HCT116 (cell line): ENCODE measurements at regions not wholly inside any gene's neighbourhood (a gene's known extent, or its start where the extent isn't known, plus 50 kb on each side); places are given as distances from the start of the nearest gene placed in this dataset.

Experiments used
- ATAC-seq: fragments of 200-7000 bp; cut with Tn5 transposase; 2 replicates; pipeline ENCODE4 v1.9.1; 2020; ENCODE audit warnings: mild to moderate bottlenecking, moderate library complexity
- BruUV-seq: library from RNA; stranded (reverse); fragments of 400-500 nt; replicated peaks from 2 replicates; lab custom pipeline; 2021; lab: Mats Ljungman, UMichigan
- CTCF ChIA-PET: fragments of 300-600 bp; sonication (Branson Sonifier 250); formaldehyde crosslinking; loops from one replicate; lab custom pipeline; 2021; ENCODE audit warnings: antibody characterized with exemption; lab: Charles Lee
- POLR2A ChIA-PET: fragments of 300-600, 350-600 bp; sonication (Branson Sonifier 250); formaldehyde crosslinking; loops from one replicate; lab custom pipeline; 2021; ENCODE audit warnings: antibody characterized with exemption; lab: Charles Lee
- RAD21 ChIA-PET, 2 experiments: fragments of 300-600 bp; sonication (Branson Sonifier 250); formaldehyde crosslinking; loops; one replicate each; lab custom pipeline; 2023; ENCODE audit warnings: low total read pairs in 2 of 2; ENCODE audit not compliant: uncharacterized antibody in 2 of 2, unreplicated experiment in 2 of 2, low non-redundant PET in 1 of 2; lab: Charles Lee
- DNase-seq: peaks from one replicate; pipeline ENCODE4 v3.0.0-alpha.2; 2010; ENCODE audit warnings: low read depth, low spot score
- H2AFZ ChIP-seq: fragments of 200-600 bp; shearing (Covaris generic), sonication (generic); 2 replicates; pipeline ENCODE4 v1.6.1; 2017; ENCODE audit warnings: low read depth, mixed run types, mixed read lengths, antibody characterized with exemption, low read length; ENCODE audit not compliant: poor library complexity, severe bottlenecking
- H3K27ac ChIP-seq: 2 replicates; pipeline ENCODE4 v1.5.1; 2012; ENCODE audit warnings: low read depth, low read length
- H3K27me3 ChIP-seq: fragments of 200-600 bp; sonication (generic); 2 replicates; pipeline ENCODE4 v1.6.1; 2016; ENCODE audit warnings: mixed run types, low read length, mixed read lengths; ENCODE audit not compliant: insufficient read depth
- H3K36me3 ChIP-seq, 2 experiments: fragments of 200-500 bp in 1 of 2; fragments of 200-600 bp in 1 of 2; sonication (Bioruptor generic) in 1 of 2; sonication (generic) in 1 of 2; 2 replicates each; pipeline versions ENCODE4 v1.5.1 to v1.6.1; 2014 to 2016; ENCODE audit warnings: low read length in 2 of 2, inconsistent platforms in 1 of 2, mixed read lengths in 1 of 2, mixed run types in 1 of 2; ENCODE audit not compliant: insufficient read depth in 2 of 2, control insufficient read depth in 1 of 2
- H3K4me1 ChIP-seq, 2 experiments: fragments of 200-600 bp in 1 of 2; sonication (generic) in 1 of 2; 2 replicates each; pipeline versions ENCODE4 v1.5.1 to v1.6.1; 2012 to 2017; ENCODE audit warnings: low read length in 2 of 2, inconsistent platforms in 1 of 2, mild to moderate bottlenecking in 1 of 2, mixed read lengths in 1 of 2, mixed run types in 1 of 2, moderate library complexity in 1 of 2; ENCODE audit not compliant: insufficient read depth in 2 of 2, control insufficient read depth in 1 of 2
- H3K4me2 ChIP-seq: fragments of 200-600 bp; sonication (generic); 2 replicates; pipeline ENCODE4 v1.6.1; 2017; ENCODE audit warnings: mixed run types, low read length, mixed read lengths
- H3K4me3 ChIP-seq, 2 experiments: fragments of 200-600 bp in 1 of 2; sonication (generic) in 1 of 2; replicated peaks in 1 of 2; 2 replicates each; pipeline ENCODE4 v1.5.1; 2011 to 2016; ENCODE audit warnings: low read length in 2 of 2, control low read depth in 1 of 2, low read depth in 1 of 2, mild to moderate bottlenecking in 1 of 2, mixed read lengths in 1 of 2, mixed run types in 1 of 2
- H3K79me2 ChIP-seq: fragments of 200-600 bp; sonication (generic); 2 replicates; pipeline ENCODE4 v1.6.1; 2017; ENCODE audit warnings: mild to moderate bottlenecking, mixed run types, low read length, moderate library complexity, mixed read lengths; ENCODE audit not compliant: insufficient read depth
- H3K9ac ChIP-seq: fragments of 200-600 bp; sonication (generic); 2 replicates; pipeline ENCODE4 v1.6.1; 2016; ENCODE audit warnings: low read length, mixed read lengths
- H3K9me2 ChIP-seq: fragments of 200-600 bp; sonication (generic), shearing (Covaris generic); 2 replicates; pipeline ENCODE4 v1.6.1; 2017; ENCODE audit warnings: mixed run types, mild to moderate bottlenecking, moderate library complexity; ENCODE audit not compliant: insufficient read depth
- H3K9me3 ChIP-seq, 2 experiments: fragments of 200-500 bp in 1 of 2; fragments of 200-600 bp in 1 of 2; sonication (Bioruptor generic) in 1 of 2; sonication (generic) in 1 of 2; 2 replicates each; pipeline ENCODE4 v1.6.1; 2014 to 2017; ENCODE audit warnings: low read length in 2 of 2, mixed read lengths in 2 of 2, inconsistent platforms in 1 of 2, low read depth in 1 of 2, mild to moderate bottlenecking in 1 of 2, mixed run types in 1 of 2, moderate library complexity in 1 of 2; ENCODE audit not compliant: control insufficient read depth in 1 of 2, insufficient read depth in 1 of 2
- H4K20me1 ChIP-seq: fragments of 200-600 bp; sonication (generic), shearing (Covaris generic); 2 replicates; pipeline ENCODE4 v1.6.1; 2017; ENCODE audit warnings: mixed run types, mild to moderate bottlenecking, moderate library complexity; ENCODE audit not compliant: insufficient read depth
- CBX3 ChIP-seq: IDR thresholded peaks from 2 replicates; pipeline ENCODE4 v1.6.1; 2012; ENCODE audit warnings: low read depth
- CEBPB ChIP-seq: IDR thresholded peaks from 2 replicates; pipeline ENCODE4 v1.6.1; 2012; ENCODE audit warnings: low read depth
- ELF1 ChIP-seq: IDR thresholded peaks from 2 replicates; pipeline ENCODE4 v1.6.1; 2012; ENCODE audit warnings: low read depth, borderline replicate concordance
- EZH2 ChIP-seq: fragments of 200-600 bp; sonication (generic); IDR thresholded peaks from 2 replicates; pipeline ENCODE4 v1.6.1; 2017; ENCODE audit warnings: antibody characterized with exemption, mixed run types
- EZH2phosphoT487 ChIP-seq: fragments of 200-600 bp; IDR thresholded peaks from 2 replicates; pipeline ENCODE4 v1.6.1; 2018; ENCODE audit warnings: antibody characterized with exemption, borderline replicate concordance
- POLR2AphosphoS5 ChIP-seq: IDR thresholded peaks from 2 replicates; pipeline ENCODE4 v1.6.1; 2011; ENCODE audit warnings: mild to moderate bottlenecking, low read depth, low read length, moderate library complexity
- SIN3A ChIP-seq: IDR thresholded peaks from 2 replicates; pipeline ENCODE4 v1.6.1; 2012; ENCODE audit warnings: low read depth
- YY1 ChIP-seq: IDR thresholded peaks from 2 replicates; pipeline ENCODE4 v1.6.1; 2011; ENCODE audit warnings: low read length, low read depth, moderate library complexity, mild to moderate bottlenecking; ENCODE audit not compliant: insufficient replicate concordance; ENCODE audit errors: extremely low read depth
- ZNF274 ChIP-seq: fragments of 200-500 bp; sonication (Bioruptor generic); IDR thresholded peaks from 2 replicates; pipeline ENCODE4 v1.6.1; 2014; ENCODE audit warnings: mild to moderate bottlenecking, low read depth, low read length, inconsistent platforms
- intact Hi-C: fragments of 100-400 bp; cut with micrococcal nuclease; formaldehyde crosslinking; loops from 2 replicates; pipeline ENCODE4 v1.10.0; 2022
- TF ChIP-seq, protein P1 (sequence below): IDR thresholded peaks from 2 replicates; pipeline ENCODE4 v1.6.1; 2012
- TF ChIP-seq, protein P2 (sequence below): IDR thresholded peaks from 2 replicates; pipeline ENCODE4 v1.6.1; 2012

- H3K9ac ChIP-seq: no peak overlapping the region
- no peaks in the 10 kb centered on the region for H3K9me3 ChIP-seq
- no TSS peak for BruUV-seq
- no peaks in the 10 kb centered on the region for H4K20me1 ChIP-seq
- H3K79me2 ChIP-seq: no peaks in the 10 kb centered on the region
- ChIA-PET POLR2A (no interaction called here), RAD21 (no interaction called here), CTCF (no interaction called here)
- H3K9me2 ChIP-seq: no peaks in the 10 kb centered on the region
- no peak overlapping the region for H3K27ac ChIP-seq
- intact Hi-C loops: no loop called here
- no peak overlapping the region for H2AFZ ChIP-seq
- no peaks in the 10 kb centered on the region for H3K4me1 ChIP-seq
- ATAC-seq: no peak
- no peak overlapping the region for H3K4me2 ChIP-seq
- DNase-seq: no peak
- H3K36me3 ChIP-seq: no peaks in the 10 kb centered on the region
- peaks cover 2% of the 10 kb centered on the region; the same call in 1 of the 2 replicates for H3K27me3 ChIP-seq
- H3K4me3 ChIP-seq: no peak overlapping the region
- no peak for TF ChIP-seq ZNF274
Measured at GRCh38 chr9:115770521-115770920, 383.1 kb upstream of the PAPPA start.

GRCh38 chr9:115775659-115776058 is 377.9 kb upstream of the PAPPA start:
- no peak overlapping the region for H3K4me2 ChIP-seq
- H3K27ac ChIP-seq: no peak overlapping the region
- no TSS peak for BruUV-seq
- H3K4me1 ChIP-seq: no peaks in the 10 kb centered on the region
- H3K4me3 ChIP-seq: no peak overlapping the region
- POLR2A ChIA-PET: no interaction called here
- no peaks in the 10 kb centered on the region for H4K20me1 ChIP-seq
- RAD21 ChIA-PET: no interaction called here
- DNase-seq (no peak), ATAC-seq (no peak)
- H2AFZ ChIP-seq: no peak overlapping the region
- H3K9me2 ChIP-seq: no peaks in the 10 kb centered on the region
- intact Hi-C loops: no loop called here
- no peaks in the 10 kb centered on the region for H3K27me3 ChIP-seq
- no peaks in the 10 kb centered on the region for H3K36me3 ChIP-seq
- no peaks in the 10 kb centered on the region for H3K9me3 ChIP-seq
- CTCF ChIA-PET: no interaction called here
- no peak for TF ChIP-seq EZH2
- TF ChIP-seq EZH2phosphoT487: no peak
- TF ChIP-seq SIN3A: no peak
- no peak for TF ChIP-seq CBX3
- TF ChIP-seq, protein P1, sequence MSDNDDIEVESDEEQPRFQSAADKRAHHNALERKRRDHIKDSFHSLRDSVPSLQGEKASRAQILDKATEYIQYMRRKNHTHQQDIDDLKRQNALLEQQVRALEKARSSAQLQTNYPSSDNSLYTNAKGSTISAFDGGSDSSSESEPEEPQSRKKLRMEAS: no peak
- no peak for TF ChIP-seq ELF1
- TF ChIP-seq, protein P2, sequence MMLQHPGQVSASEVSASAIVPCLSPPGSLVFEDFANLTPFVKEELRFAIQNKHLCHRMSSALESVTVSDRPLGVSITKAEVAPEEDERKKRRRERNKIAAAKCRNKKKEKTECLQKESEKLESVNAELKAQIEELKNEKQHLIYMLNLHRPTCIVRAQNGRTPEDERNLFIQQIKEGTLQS: no peak
- no peak for TF ChIP-seq POLR2AphosphoS5
- TF ChIP-seq YY1: no peak
- no peak for TF ChIP-seq CEBPB
- TF ChIP-seq ZNF274: no peak
- H3K9ac ChIP-seq: no peak overlapping the region
- no peaks in the 10 kb centered on the region for H3K79me2 ChIP-seq
